ENCODE measurements at regions not wholly inside any gene's neighbourhood (a gene's known extent, or its start where the extent isn't known, plus 50 kb on each side); places are given as distances from the start of the nearest gene placed in this dataset.

DNA sequence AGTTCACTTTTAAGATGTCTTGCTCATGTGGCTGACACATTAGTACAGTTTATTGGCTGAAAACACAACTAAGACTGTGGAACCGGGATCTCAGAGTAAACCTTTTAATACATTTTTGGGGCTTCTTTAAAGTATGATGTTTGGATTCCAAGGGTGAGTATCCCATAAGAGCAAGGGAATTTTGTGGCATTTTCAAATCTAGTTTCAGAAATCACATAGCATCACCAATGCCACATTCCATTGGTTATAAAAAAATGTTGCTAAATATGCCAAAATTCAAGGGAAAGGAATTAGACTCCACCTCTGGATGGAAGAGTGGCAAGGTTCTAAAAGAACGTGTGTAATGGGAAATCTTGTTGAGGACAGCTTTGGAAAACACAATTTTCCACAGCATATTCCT lies 338.6 kb downstream of the COL12A1 start:
- no peak for TF ChIP-seq POLR2AphosphoS5 (IDR thresholded peaks at IDR 0.05)
- TF ChIP-seq, protein P1, sequence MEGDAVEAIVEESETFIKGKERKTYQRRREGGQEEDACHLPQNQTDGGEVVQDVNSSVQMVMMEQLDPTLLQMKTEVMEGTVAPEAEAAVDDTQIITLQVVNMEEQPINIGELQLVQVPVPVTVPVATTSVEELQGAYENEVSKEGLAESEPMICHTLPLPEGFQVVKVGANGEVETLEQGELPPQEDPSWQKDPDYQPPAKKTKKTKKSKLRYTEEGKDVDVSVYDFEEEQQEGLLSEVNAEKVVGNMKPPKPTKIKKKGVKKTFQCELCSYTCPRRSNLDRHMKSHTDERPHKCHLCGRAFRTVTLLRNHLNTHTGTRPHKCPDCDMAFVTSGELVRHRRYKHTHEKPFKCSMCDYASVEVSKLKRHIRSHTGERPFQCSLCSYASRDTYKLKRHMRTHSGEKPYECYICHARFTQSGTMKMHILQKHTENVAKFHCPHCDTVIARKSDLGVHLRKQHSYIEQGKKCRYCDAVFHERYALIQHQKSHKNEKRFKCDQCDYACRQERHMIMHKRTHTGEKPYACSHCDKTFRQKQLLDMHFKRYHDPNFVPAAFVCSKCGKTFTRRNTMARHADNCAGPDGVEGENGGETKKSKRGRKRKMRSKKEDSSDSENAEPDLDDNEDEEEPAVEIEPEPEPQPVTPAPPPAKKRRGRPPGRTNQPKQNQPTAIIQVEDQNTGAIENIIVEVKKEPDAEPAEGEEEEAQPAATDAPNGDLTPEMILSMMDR (IDR thresholded peaks at IDR 0.05), result no peak
